GM18520 (cell line): ENCODE measurements at regions not wholly inside any gene's neighbourhood (a gene's known extent, or its start where the extent isn't known, plus 50 kb on each side); places are given as distances from the start of the nearest gene placed in this dataset.
A peak's percentile ranks its signal among the peaks of the same experiment; 100 is the strongest.
"Not testable (repeated sequence)": the region's sequence is repeated elsewhere in the genome, so short reads cannot be mapped to it uniquely, and the experiment has no call there.

Source experiments
- ATAC-seq: cut with Tn5 transposase; IDR thresholded peaks from one replicate; pipeline ENCODE4 v1.9.1; 2021; ENCODE audit not compliant: unreplicated experiment

DNA sequence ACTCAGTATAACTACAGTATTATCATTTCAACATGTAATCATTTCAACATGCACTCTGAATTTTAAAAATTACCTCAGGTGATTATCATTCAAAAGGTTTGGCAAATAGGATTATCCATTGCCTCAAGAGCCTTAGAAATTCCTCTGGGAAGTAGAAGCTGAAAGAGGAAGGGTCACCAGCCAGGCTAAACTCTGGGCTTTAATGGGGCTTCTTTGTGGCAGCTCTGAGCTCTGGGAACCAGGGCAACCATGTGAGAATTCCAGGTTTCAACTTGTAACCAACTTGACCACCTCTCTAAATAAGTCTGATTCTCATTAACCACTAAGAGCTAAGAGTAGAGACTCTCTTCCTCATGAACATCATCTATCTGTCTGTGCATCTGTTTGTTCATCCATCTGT is 117.2 kb upstream of the MED14 start:
- ATAC-seq: no peak

DNA sequence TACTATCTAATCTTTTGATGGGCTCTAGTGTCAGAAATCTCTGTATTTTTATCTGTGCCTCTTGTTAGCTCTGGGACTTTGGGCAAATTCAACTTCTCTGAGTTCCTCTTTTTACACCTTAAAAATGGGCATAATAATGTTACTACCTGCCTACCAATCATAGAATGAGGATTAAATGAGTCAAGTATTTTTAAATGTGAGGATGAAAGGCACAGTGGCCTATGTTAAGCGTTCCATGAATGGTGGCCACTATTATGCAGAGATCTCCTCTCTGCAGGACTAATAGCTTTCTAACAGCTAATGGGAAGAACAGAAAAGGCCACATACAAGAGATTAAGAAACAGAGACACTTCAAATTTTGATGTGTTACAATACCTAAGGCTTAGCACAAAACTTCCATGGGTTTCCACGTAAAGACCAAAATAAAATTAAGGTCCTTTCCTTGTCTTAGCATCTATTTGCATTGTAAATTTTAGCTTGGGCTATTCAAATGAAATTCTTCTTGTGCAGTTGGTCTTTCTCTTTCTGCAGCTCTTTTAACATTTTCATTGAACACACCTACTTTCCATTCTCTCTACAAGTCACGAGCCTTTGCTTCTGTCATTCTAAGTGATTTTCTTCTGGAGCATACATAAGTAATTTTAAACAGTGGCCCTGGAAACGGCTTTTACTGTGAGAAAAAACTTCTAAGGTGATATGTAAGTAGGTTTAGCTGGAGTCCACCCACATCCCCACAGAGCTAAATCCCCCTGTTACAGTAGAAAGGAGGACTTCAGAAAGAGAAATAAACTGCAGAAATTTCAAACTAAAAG is 117.9 kb upstream of the MED14 start:
- ATAC-seq: no peak

GRCh38 chrX:40853816-40854123 is 118.4 kb upstream of the MED14 start:
- no peak for ATAC-seq

GRCh38 chrX:40854242-40854641 is 118.9 kb upstream of the MED14 start:
- ATAC-seq: no peak

GRCh38 chrX:40855411-40855810 is 120.1 kb upstream of the MED14 start:
- ATAC-seq: no peak

DNA sequence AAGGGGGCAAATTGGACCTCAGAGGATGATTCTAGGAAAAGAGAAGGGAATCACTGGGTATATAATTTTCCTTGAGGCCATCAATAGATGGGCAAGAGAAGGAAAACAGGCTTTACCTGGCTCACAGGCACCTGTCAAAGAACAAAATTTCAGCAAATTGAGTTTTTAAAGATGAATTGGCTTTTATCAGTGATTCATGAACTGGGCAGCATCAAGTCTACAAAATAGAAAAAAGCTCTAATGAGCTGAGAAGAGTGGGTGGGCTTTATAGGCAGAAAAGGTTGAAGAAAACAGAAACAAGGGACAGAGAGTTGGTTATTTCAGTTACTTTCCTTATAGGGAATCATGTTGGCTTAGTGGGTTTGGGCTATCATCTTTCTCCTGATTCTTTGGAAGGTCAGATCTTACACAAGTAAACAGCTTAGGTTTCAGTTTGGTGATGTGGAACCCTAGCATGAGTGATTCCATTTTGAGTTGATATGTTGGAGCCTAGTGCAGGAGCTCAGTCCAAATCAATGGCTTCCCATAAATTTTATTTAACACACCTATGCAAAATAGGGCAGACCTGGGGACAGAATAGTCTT is 120.7 kb upstream of the MED14 start:
- no peak for ATAC-seq

GRCh38 chrX:40861952-40862554 is 126.7 kb upstream of the MED14 start:
- ATAC-seq: not testable (repeated sequence)

GRCh38 chrX:40863260-40863659 is 127.9 kb upstream of the MED14 start:
- ATAC-seq: not testable (repeated sequence)

GRCh38 chrX:40863671-40864070 is 128.3 kb upstream of the MED14 start:
- ATAC-seq: no peak

DNA sequence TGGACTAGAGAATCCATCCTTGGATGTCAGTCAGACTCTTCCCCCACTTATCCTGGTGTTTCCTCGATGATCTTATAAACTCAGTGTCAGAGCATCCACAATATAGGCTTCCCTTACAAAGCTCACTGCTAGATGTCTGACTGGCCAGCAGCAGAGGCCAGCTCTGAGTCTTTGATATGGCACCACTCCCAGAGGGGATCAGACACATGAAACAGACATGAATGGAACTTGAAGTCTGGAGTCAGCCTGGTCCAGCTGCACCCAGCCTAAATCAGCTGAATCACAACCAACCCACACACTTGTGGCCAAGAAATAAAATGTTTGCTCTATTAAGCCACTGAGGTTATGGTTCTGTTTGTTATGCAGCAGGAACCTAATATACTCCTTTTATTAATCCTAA is 129.6 kb upstream of the MED14 start:
- ATAC-seq: no peak

DNA sequence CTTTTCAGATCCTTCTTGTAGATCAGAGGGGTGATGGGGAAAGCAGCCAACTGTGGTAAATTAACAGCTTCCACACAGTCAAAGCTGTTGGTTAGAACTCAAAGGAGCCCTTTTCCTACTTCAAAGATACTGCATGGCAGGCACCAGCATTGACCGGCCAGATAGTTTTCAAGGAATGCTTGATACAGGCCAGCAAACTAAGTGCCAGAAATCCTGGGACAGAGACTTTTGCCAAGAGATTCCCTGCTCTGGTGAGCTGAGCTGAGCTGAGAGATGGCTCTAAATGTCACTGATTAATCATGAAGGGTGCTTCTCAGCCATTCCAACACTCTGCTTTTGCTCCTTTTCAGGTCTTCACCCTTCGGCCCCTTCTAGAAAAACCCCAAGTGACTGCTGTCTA is 131.6 kb upstream of the MED14 start:
- ATAC-seq: no peak

- no peak for ATAC-seq
These were observed 132.0 kb upstream of the MED14 start for GRCh38 chrX:40867352-40867751.

DNA sequence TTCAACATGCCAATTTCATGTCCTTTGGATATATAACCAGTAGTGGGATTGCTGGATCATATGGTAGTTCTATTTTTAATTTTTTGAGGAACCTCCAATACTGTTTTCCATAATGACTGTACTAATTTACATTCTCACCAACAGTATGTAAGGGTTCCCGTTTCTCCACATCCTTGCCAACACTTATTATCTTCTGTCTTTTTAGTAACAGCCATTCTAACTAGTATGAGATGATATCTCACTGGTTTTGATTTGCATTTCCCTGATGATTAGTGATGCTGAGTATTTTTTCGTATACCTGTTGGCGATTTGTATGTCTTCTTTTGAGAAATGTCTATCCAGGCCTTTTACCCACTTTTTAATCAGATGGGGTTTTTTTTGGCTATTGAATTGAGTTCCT is 133.5 kb upstream of the MED14 start:
- ATAC-seq: no peak

DNA sequence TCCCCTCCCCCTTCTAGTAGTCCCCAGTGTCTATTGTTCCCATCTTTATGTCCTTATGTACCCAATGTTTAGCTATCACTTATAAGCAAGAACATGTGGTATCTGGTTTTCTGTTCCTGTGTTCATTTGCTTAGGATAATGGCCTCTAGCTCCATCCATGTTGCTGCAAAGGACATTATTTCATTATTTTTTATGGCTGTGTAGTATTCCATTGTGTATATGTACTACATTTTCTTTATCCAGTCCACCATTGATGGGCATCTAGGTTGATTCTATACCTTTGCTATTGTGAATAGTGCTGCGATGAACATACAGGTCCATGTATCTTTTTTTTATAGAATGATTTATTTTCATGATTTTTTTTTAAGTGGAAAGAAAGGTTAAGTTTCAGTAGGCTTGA is 135.6 kb upstream of the MED14 start:
- not testable (repeated sequence) for ATAC-seq

GRCh38 chrX:40871385-40872082 is 136.2 kb upstream of the MED14 start:
- ATAC-seq: peak; percentile 78

- ATAC-seq: no peak
These were observed 137.0 kb upstream of the MED14 start for GRCh38 chrX:40872351-40872750.

DNA sequence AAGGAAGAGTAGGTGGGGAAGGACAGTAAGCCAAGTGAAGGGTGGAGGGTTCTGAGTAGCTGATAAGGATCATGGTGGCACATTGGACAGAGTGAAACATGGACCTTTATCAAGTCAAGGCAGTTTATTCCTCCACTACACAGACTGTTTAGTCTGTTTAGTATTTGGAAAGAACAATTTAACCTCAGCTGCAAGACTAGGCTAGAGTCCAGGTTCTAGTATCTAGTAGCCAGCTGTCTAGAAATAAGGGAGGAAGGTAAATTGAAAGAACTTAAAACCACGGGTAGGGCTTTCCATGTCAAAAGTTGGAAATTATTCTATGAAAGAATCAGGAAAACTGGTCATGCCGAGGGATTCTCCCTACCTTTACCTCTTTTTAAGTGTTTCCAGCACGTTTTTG is 140.1 kb upstream of the MED14 start:
- no peak for ATAC-seq

GRCh38 chrX:40877887-40878286 is 142.5 kb upstream of the MED14 start:
- no peak for ATAC-seq

DNA sequence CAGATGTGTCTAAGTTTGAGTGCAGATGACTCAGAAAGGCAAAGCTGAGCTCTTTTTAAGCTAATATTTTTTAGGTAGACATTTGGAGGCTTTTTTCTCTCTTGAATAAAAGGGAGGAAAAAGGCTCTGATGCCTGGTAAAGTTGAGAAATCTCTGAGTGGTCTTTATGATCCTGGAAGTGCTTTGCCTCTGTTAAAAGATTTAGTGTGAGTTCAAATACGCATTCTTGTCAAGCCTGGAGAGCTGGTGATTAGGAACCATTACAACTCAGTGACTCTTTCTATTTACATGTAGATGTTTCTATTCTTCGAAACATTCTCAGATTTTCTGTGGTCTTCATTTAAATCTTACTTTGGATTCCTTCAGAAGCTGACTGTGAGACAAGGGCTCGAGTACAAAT is 143.4 kb upstream of the MED14 start:
- ATAC-seq: no peak

GRCh38 chrX:40879172-40879571 is 143.8 kb upstream of the MED14 start:
- ATAC-seq: not testable (repeated sequence)

DNA sequence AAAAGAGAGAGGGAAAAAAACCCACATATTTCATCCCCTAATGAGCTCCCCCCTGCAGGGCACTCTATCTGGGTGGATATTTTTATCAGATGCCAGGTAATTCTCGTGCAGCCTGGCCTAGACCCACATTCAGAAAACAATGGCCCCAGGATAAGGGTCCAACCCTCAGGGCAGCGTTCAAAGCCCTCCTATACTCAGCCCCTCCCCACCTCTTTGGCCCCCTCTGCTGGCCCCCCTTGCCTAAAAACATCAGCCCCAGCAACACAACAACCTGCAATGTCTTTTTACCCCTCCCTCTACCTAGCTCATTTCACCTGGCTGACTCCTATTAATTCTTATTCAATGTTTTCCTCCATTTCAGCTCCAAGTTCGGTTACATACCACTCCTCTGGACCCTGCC is 145.4 kb upstream of the MED14 start:
- ATAC-seq: no peak

DNA sequence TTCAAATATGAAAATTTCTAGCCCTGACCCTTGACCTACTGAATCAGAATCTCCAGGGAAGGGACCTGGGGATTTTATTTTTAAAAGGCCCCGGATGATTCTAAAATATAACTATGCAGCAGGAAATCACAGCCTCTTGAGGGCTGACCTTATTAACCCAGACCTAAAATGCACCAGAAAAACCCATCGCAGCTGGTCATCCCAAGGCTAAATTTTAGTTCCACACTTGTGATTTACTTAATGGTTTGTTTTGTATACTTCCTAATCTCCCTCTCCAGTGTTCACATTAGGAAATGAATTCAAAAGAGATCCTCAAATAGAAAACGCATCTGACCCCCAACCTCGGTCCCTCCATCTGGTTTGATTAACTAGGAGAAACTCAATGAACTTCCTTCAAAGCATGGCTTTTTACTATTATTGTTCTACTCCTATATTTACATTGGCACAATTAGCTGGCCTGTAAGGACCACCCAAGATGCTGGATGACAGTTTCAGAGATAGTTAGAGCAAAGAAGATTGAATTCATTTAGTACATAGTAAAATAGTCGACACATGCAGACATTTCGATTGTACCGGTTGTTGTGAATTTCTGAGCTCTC is 147.8 kb upstream of the MED14 start:
- no peak for ATAC-seq
